Stomach smooth muscle (tissue), 2 donors: ENCODE measurements at regions not wholly inside any gene's neighbourhood (a gene's known extent, or its start where the extent isn't known, plus 50 kb on each side); places are given as distances from the start of the nearest gene placed in this dataset.

Source experiments
- H3K27ac ChIP-seq: one replicate; pipeline ENCODE4 v1.7.0; 2013; ENCODE audit warnings: mild to moderate bottlenecking, low read length, inconsistent platforms
- H3K27me3 ChIP-seq, 2 donors: one replicate each; pipeline ENCODE4 v1.7.0; 2013; ENCODE audit warnings: low read length in 2 of 2; ENCODE audit not compliant: insufficient read depth in 2 of 2, control insufficient read depth in 1 of 2
- H3K36me3 ChIP-seq, 2 donors: one replicate each; pipeline ENCODE4 v1.7.0; 2013; ENCODE audit warnings: low read length in 2 of 2; ENCODE audit not compliant: control insufficient read depth in 2 of 2, insufficient read depth in 2 of 2
- H3K4me1 ChIP-seq: one replicate; pipeline ENCODE4 v1.7.0; 2013; ENCODE audit warnings: low read length; ENCODE audit not compliant: control insufficient read depth, insufficient read depth
- H3K4me3 ChIP-seq, 2 donors: one replicate each; pipeline ENCODE4 v1.7.0; 2013; ENCODE audit warnings: low read length in 2 of 2
- H3K9ac ChIP-seq, 2 donors: one replicate each; pipeline ENCODE4 v1.7.0; 2013; ENCODE audit warnings: low read length in 2 of 2, mild to moderate bottlenecking in 1 of 2
- H3K9me3 ChIP-seq, 2 donors: one replicate each; pipeline ENCODE4 v1.7.0; 2013; ENCODE audit warnings: low read length in 2 of 2; ENCODE audit not compliant: control insufficient read depth in 2 of 2
- donor health status: healthy.
- donor health status: Pancreatic carcinoma.

DNA sequence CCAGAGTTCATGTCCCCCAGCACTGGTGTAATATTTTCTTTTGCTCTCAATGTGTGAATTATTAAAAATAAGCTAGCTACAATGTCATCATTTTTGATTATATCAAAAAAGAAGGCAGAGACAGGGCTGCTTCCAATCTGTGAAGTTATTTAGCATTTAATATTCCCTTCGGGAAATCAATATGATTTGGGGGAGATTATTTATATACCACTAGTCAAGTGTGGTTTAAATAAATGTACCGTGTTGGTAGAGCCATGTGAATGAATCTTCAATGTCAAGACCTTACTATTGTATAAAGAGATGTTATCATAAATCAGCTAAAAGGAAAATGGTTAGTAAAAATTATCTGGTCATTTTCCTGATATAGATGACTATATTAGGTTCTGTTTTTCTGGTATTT lies 87.4 kb upstream of the MID1 start:
- H3K9ac ChIP-seq: no peak overlapping the region
- no peaks in the 10 kb centered on the region for H3K36me3 ChIP-seq
- H3K27me3 ChIP-seq: no peaks in the 10 kb centered on the region
- H3K9me3 ChIP-seq: no peaks in the 10 kb centered on the region
- no peaks in the 10 kb centered on the region for H3K4me1 ChIP-seq
- no peak overlapping the region for H3K27ac ChIP-seq
- H3K4me3 ChIP-seq: no peak overlapping the region

DNA sequence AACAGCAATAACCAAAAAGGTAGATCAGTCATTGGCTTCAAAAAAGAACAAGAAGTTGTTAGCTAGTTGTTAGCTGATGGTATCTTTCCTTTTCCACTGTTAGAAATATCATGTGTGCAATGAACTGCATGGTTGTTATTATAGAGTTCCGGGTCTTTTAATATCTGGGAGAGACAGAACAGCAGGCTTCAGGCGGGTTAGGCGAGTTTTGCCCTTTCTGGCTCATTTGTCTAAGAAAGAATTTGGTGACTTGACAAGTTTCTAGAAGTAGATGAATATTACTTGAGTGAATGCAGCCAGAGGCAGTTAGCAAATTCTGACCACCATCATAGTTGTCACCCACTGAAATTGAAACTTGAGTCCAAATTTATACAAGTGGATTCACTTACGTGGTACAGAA lies 88.9 kb upstream of the MID1 start:
- Histone ChIP-seq H3K4me1 (no peaks in the 10 kb centered on the region), H3K36me3 (no peaks in the 10 kb centered on the region), H3K4me3 (no peak overlapping the region), H3K9me3 (no peaks in the 10 kb centered on the region), H3K9ac (no peak overlapping the region), H3K27me3 (no peaks in the 10 kb centered on the region), H3K27ac (no peak overlapping the region)

DNA sequence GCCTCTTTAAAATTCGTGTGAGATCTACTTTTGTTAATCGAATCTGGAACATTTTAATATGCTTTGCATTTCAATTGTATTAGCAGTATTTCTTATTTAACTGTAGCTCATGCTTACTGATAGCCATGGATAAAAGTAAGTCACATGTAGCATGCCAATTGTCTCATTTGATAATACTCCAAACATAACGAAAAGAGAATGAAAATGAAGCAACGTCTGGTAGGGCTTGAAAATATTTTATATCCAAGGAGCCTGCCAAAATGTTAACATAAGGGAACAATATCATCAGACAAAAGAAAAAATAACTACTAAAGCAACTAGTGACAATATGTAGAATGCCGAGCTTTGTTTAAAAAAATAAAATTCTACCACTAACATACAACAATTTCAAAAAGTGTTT lies 94.1 kb upstream of the MID1 start:
- Histone ChIP-seq H3K9ac (no peak overlapping the region), H3K4me3 (no peak overlapping the region), H3K27ac (no peak overlapping the region), H3K9me3 (no peaks in the 10 kb centered on the region), H3K27me3 (no peaks in the 10 kb centered on the region), H3K4me1 (no peaks in the 10 kb centered on the region), H3K36me3 (no peaks in the 10 kb centered on the region)

DNA sequence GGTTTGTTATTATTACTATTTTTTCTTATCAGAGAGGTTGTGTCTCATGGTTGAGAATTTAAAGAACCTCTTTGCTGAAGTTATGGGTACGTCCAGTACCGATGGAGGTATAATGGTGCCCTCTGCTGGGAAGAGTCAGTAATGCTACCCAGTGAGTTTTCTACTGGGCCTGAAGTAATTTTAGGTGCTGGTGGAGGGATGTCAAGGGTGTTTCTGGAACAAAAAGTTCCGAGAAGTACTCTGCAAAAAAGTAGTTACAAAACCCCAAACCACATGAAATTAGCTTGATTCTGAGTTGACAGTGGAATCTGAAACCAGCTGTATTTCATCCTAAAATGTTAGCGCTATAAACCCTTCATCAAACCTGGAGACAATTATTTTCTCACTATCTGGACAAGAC lies 102.5 kb upstream of the MID1 start:
- Histone ChIP-seq H3K36me3 (no peaks in the 10 kb centered on the region), H3K9ac (no peak overlapping the region), H3K4me1 (no peaks in the 10 kb centered on the region), H3K27ac (no peak overlapping the region), H3K27me3 (no peaks in the 10 kb centered on the region), H3K9me3 (no peaks in the 10 kb centered on the region), H3K4me3 (no peak overlapping the region)

DNA sequence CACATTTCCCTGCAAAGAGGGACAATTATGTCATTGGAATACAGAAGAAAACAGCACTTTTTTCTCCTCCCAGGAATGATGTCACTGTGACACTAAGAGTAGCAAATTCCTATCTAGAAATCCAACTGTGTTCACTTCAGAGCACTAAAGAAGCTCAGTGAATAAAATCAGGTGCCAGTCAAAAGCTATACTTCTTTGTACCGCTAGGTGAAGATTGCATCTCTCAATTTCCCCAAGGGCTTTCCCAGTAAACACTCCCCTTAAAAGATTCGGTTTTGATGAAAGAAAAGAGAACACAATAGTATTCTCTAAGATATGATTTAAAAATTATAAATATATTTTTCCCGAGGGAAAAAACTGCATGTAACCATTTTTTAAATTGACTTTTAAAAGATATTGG lies 104.7 kb upstream of the MID1 start:
- Histone ChIP-seq H3K9ac (no peak overlapping the region), H3K36me3 (no peaks in the 10 kb centered on the region), H3K4me3 (no peak overlapping the region), H3K27ac (no peak overlapping the region), H3K27me3 (no peaks in the 10 kb centered on the region), H3K4me1 (no peaks in the 10 kb centered on the region), H3K9me3 (no peaks in the 10 kb centered on the region)

DNA sequence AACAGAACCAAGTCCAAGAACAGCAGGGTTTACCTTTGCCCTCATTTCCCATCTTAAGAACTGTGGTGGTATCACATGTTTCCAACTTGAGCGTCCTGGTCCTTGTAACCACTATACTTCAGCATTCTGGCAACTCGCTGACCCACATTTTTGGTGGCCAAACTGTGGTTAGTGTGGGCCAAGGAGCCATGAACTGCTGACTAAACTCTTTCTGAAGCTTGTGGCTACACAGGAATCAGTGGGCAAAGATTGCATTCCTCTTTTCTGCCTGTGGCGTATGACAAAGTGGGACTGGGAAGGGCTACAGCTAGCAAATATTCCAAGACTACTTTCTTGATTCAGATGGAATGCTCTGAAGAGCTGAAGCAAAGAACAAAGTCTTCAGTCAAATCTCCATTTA lies 106.3 kb upstream of the MID1 start:
- Histone ChIP-seq H3K27ac (no peak overlapping the region), H3K4me3 (no peak overlapping the region)

DNA sequence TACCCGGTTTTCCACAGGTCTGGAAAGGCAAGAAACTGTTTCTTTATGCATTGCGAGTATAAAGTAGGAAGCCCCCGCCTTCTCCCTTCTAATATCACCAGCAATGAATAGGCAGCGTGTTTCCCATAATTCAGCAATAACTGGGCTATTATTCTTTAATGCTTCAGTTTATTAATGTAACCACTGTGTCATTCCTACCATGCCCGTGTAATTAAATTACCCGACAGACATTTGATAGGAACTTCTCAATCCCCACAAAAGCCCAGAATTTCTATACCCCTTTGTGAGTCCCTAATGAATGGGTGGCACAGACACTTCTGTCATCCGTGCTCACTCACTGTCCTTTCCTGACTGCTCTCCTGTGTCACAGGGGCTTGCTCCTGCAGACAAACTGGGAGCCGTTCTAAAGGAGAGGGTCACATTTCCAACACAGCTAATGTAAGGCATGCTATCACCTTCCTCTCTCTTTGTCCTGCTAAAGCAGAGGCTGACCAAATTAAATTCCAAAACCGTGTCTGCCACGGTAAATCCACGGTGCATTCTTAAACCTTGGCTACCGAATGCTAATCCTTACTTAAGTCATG lies 108.5 kb upstream of the MID1 start:
- Histone ChIP-seq H3K9me3 (no peaks in the 10 kb centered on the region), H3K27me3 (no peaks in the 10 kb centered on the region)

More for the DNA sequence above, 106.3 kb upstream of the MID1 start:
- Histone ChIP-seq H3K4me1 (no peaks in the 10 kb centered on the region), H3K27me3 (no peaks in the 10 kb centered on the region), H3K9ac (no peak overlapping the region), H3K36me3 (no peaks in the 10 kb centered on the region), H3K9me3 (no peaks in the 10 kb centered on the region)

DNA sequence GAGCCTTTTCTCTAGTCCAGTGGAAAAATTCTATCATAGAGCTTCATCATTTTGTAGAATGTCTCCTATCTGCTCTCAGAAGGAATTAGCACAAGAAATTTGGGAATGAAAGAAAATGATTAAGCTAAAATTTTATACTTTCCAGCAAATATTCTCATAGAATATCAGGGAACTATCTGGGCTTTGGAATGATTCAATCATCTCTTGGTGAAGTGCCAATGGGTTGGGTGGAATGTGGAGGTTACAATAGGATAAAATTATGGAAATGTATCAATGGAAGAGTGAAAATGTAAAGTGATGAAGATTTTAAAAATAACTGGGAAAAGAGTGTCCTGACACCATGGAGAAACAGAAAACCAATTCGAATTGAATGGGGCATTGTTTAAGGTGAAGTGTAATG lies 119.0 kb upstream of the MID1 start:
- H3K27ac ChIP-seq: no peak overlapping the region
- no peaks in the 10 kb centered on the region for H3K36me3 ChIP-seq
- no peak overlapping the region for H3K9ac ChIP-seq
- no peak overlapping the region for H3K4me3 ChIP-seq
- no peaks in the 10 kb centered on the region for H3K4me1 ChIP-seq
- H3K9me3 ChIP-seq: no peaks in the 10 kb centered on the region
- H3K27me3 ChIP-seq: no peaks in the 10 kb centered on the region

More for the DNA sequence above, 108.5 kb upstream of the MID1 start:
- Histone ChIP-seq H3K36me3 (no peaks in the 10 kb centered on the region), H3K4me1 (no peaks in the 10 kb centered on the region), H3K27ac (no peak overlapping the region), H3K4me3 (no peak overlapping the region), H3K9ac (no peak overlapping the region)

DNA sequence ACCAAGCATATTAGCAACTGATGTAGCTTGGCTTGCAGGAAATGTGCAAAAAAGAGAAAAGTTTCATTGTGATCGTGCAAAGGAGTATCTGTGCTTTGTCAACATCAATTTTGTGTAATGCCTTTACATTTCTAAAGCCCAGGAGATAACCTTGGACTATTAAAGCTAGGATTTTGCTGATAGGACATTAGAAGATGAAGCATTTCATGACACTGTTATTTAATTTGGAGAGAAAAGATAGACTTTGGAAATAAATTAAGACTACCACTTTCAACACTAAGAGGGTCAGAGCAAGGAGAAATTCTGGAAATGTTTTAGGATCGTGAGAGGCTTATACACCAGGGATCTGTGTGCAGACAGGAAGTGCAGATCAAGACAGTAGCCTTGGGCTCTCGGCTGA lies 120.6 kb upstream of the MID1 start:
- H3K4me3 ChIP-seq: no peak overlapping the region
- no peaks in the 10 kb centered on the region for H3K4me1 ChIP-seq
- H3K27ac ChIP-seq: no peak overlapping the region
- no peaks in the 10 kb centered on the region for H3K9me3 ChIP-seq
- H3K9ac ChIP-seq: no peak overlapping the region
- no peaks in the 10 kb centered on the region for H3K27me3 ChIP-seq
- no peaks in the 10 kb centered on the region for H3K36me3 ChIP-seq

DNA sequence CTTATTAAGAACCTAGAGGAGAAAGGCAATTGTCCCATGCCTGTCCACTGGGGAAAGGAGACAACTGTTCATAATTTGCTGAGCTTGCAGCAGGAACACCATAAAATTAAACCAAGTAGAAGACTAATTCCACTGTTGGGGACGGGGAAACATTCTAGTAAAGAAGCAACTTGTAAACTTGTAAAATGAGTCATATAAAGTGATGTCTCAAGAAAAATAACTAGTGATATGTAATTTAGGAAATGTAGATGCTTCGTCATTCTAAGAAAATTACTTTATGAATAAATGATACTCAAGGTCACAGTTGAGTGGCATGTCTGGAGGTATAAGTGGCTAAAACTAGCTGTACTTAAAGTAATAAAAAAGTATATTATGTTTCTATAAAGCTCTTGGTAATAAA lies 121.2 kb upstream of the MID1 start:
- no peak overlapping the region for H3K4me3 ChIP-seq
- no peaks in the 10 kb centered on the region for H3K36me3 ChIP-seq
- H3K27me3 ChIP-seq: no peaks in the 10 kb centered on the region
- H3K27ac ChIP-seq: no peak overlapping the region
- no peaks in the 10 kb centered on the region for H3K9me3 ChIP-seq
- H3K9ac ChIP-seq: no peak overlapping the region
- no peaks in the 10 kb centered on the region for H3K4me1 ChIP-seq

DNA sequence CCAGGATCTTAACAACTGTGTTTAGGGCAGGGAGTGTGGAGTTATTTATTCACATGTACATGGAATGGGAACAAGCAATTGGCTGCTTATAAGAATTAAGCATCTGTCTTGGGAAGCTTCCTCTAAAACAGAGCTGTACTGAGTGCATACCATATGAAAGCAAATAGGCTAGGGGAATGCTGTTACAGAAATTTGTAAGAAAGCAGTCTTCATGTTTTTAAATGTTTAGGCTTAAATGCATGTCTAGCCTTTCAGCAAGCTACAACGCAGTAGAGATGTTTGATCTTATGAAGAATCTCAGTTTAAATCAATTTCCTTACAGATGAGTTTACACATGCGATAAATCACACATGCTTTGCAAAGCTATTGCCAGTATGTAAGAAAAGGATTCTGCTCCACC lies 123.1 kb upstream of the MID1 start:
- Histone ChIP-seq H3K9ac (no peak overlapping the region), H3K36me3 (no peaks in the 10 kb centered on the region), H3K27ac (no peak overlapping the region), H3K9me3 (no peaks in the 10 kb centered on the region), H3K4me3 (no peak overlapping the region), H3K27me3 (no peaks in the 10 kb centered on the region), H3K4me1 (no peaks in the 10 kb centered on the region)
